ENCODE measurements at regions not wholly inside any gene's neighbourhood (a gene's known extent, or its start where the extent isn't known, plus 50 kb on each side); places are given as distances from the start of the nearest gene placed in this dataset.

GRCh38 chr2:192246297-192246696 is 51.6 kb upstream of the TMEFF2 start:
- no peak overlapping the region for H3K4me2 ChIP-seq (ENCODE audit: low read length)
- no peaks in the 10 kb centered on the region for H3F3A ChIP-seq (ENCODE audit: low read length, unreplicated experiment)
- no peaks in the 10 kb centered on the region for H3K27me3 ChIP-seq (ENCODE audit: low read length)
- H3K9me3 ChIP-seq (ENCODE audit: low read length), result no peaks in the 10 kb centered on the region
- POLR2A ChIA-PET (ENCODE audit: unreplicated experiment), result no interaction called here
- DNase-seq (no peak), ATAC-seq (no peak)
- no TSS peak for BruUV-seq (replicated peaks)
- H2AFZ ChIP-seq (ENCODE audit: low read length), result no peak overlapping the region
- no peak overlapping the region for H3K4me3 ChIP-seq (ENCODE audit: low read length)
- TF ChIP-seq CTCF (conservative IDR thresholded peaks at IDR 0.05; ENCODE audit: low read depth, low read length), result no peak
- TF ChIP-seq EZH2 (IDR thresholded peaks at IDR 0.05; ENCODE audit: low read length, unreplicated experiment), result no peak
- no peak for TF ChIP-seq EZH2phosphoT487 (IDR thresholded peaks at IDR 0.05; ENCODE audit: borderline replicate concordance, low read length)
- CTCF ChIA-PET, result no interaction called here
- H3K9ac ChIP-seq (ENCODE audit: low read length), result no peak overlapping the region
- H3K4me1 ChIP-seq (ENCODE audit: insufficient read depth, low read length), result no peaks in the 10 kb centered on the region
- intact Hi-C loops (cut with micrococcal nuclease), result no loop called here
- no peaks in the 10 kb centered on the region for H3K36me3 ChIP-seq (ENCODE audit: low read depth, low read length)
- no peak overlapping the region for H3K27ac ChIP-seq (ENCODE audit: low read length)
- no peaks in the 10 kb centered on the region for H3K9me2 ChIP-seq (replicated peaks; ENCODE audit: low read length)
- no peaks in the 10 kb centered on the region for H4K20me1 ChIP-seq (ENCODE audit: low read length)
- H3K79me2 ChIP-seq (ENCODE audit: low read length), result no peaks in the 10 kb centered on the region

DNA sequence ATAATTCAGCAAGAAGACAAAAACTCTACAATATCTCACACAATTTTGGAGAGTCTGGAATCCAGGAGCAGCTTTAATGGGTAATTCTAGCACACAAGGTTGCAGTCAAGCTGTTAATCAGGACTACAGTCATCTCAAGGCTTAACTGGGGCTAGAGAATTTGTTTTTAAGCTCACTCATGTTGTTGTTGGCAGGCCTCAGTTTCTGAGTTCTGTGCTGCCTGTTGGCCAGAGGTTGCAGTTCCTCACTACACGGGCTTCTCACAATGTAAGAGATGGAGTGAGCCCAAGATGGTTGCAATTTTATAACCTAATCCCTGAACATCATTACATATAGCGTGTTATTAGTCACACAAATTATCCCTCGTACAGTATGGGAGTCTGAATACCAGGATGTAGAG is 50.6 kb upstream of the TMEFF2 start:
- no peak overlapping the region for H3K27ac ChIP-seq (ENCODE audit: low read length)
- no peaks in the 10 kb centered on the region for H3K9me2 ChIP-seq (replicated peaks; ENCODE audit: low read length)
- DNase-seq, result no peak
- ChIA-PET CTCF (no interaction called here), POLR2A (ENCODE audit: unreplicated experiment) (no interaction called here)
- H3K9me3 ChIP-seq (ENCODE audit: low read length), result no peaks in the 10 kb centered on the region
- no peaks in the 10 kb centered on the region for H3K4me1 ChIP-seq (ENCODE audit: insufficient read depth, low read length)
- no peaks in the 10 kb centered on the region for H4K20me1 ChIP-seq (ENCODE audit: low read length)
- no TSS peak for BruUV-seq (replicated peaks)
- no peak for ATAC-seq
- H2AFZ ChIP-seq (ENCODE audit: low read length), result no peak overlapping the region
- no peaks in the 10 kb centered on the region for H3K79me2 ChIP-seq (ENCODE audit: low read length)
- intact Hi-C loops (cut with micrococcal nuclease), result no loop called here
- H3K27me3 ChIP-seq (ENCODE audit: low read length), result no peaks in the 10 kb centered on the region
- H3F3A ChIP-seq (ENCODE audit: low read length, unreplicated experiment), result no peaks in the 10 kb centered on the region
- no peak overlapping the region for H3K9ac ChIP-seq (ENCODE audit: low read length)
- TF ChIP-seq EZH2 (IDR thresholded peaks at IDR 0.05; ENCODE audit: low read length, unreplicated experiment) (no peak), CTCF (conservative IDR thresholded peaks at IDR 0.05; ENCODE audit: low read depth, low read length) (no peak), EZH2phosphoT487 (IDR thresholded peaks at IDR 0.05; ENCODE audit: borderline replicate concordance, low read length) (no peak)
- no peak overlapping the region for H3K4me2 ChIP-seq (ENCODE audit: low read length)
- no peak overlapping the region for H3K4me3 ChIP-seq (ENCODE audit: low read length)
- H3K36me3 ChIP-seq (ENCODE audit: low read depth, low read length), result no peaks in the 10 kb centered on the region
